Esophagus squamous epithelium (tissue), 5 donors: ENCODE measurements at regions not wholly inside any gene's neighbourhood (a gene's known extent, or its start where the extent isn't known, plus 50 kb on each side); places are given as distances from the start of the nearest gene placed in this dataset.

ENCODE experiments used
- DNase-seq: peaks from one replicate; lab custom pipeline; 2025; lab: John Stamatoyannopoulos, UW
- H3K27ac ChIP-seq, 4 donors: fragments of 200-600 bp; sonication (generic); one replicate each; pipeline ENCODE4 v1.5.1; 2016 to 2019; ENCODE audit warnings: mild to moderate bottlenecking in 1 of 4
- H3K27me3 ChIP-seq, 4 donors: fragments of 200-600 bp; sonication (generic); 1 replicate in 3 of 4; 2 replicates in 1 of 4; pipeline versions ENCODE4 v1.5.1 to v1.6.0; 2017 to 2021; ENCODE audit warnings: antibody characterized with exemption in 1 of 4
- H3K36me3 ChIP-seq, 3 donors: fragments of 200-600 bp; sonication (generic); one replicate each; pipeline ENCODE4 v1.5.1; 2016 to 2019
- H3K4me1 ChIP-seq, 3 donors: fragments of 200-600 bp; sonication (generic); one replicate each; pipeline ENCODE4 v1.5.1; 2017 to 2019
- H3K4me3 ChIP-seq, 4 donors: fragments of 200-600 bp; sonication (generic); 1 replicate in 3 of 4; 2 replicates in 1 of 4; pipeline ENCODE4 v1.5.1; 2016 to 2019; ENCODE audit warnings: mild to moderate bottlenecking in 2 of 4, moderate library complexity in 1 of 4
- H3K9me3 ChIP-seq, 3 donors: fragments of 200-600 bp; sonication (generic); one replicate each; pipeline ENCODE4 v1.5.1; 2016 to 2019
- POLR2A ChIP-seq, 4 donors: fragments of 450-650 bp; IDR thresholded peaks; one replicate each; pipeline ENCODE4 v1.6.1; 2017; ENCODE audit warnings: antibody characterized with exemption in 4 of 4, mild to moderate bottlenecking in 4 of 4, moderate library complexity in 3 of 4
- WGBS, 2 donors: methylation state at CpG; one replicate each; pipeline ENCODE4 v1.1.5; 2018; 5-methylcytosine and 5-hydroxymethylcytosine counted together
- intact Hi-C: fragments of 100-400 bp; cut with DNase I; formaldehyde crosslinking; loops from one replicate; pipeline ENCODE4 v1.15.0; 2022
- TF ChIP-seq, protein P1 (sequence below), 6 experiments: fragments of 450-650 bp in 4 of 6; fragments of 200-600 bp in 2 of 6; sonication (generic) in 2 of 6; IDR thresholded peaks; one replicate each; pipeline ENCODE4 v1.5.1; 2016 to 2019; ENCODE audit warnings: antibody characterized with exemption in 6 of 6, mild to moderate bottlenecking in 4 of 6, moderate library complexity in 4 of 6
- donor health status: DM: yes; HTN: yes; CAD: no.

DNA sequence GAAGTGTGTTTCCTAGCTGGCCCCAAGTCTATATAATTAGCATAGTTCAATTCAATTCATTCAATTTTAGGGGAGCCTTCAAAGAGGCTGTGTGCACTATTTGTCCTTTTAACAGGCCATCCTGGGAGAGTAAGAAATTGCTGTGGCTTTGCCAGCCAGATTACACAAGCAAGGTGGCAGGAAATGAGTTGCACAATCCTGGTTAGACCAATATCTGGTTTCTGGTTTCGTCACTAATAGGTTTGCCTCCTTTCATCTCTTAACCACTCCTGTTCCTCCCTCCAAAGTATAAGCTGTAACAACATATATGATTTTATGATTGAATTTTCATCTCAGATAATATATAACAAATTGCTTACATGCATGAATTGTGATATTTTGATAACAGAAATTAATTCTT lies 84.1 kb upstream of the NEGR1 start:
- no peaks in the 10 kb centered on the region for H3K27me3 ChIP-seq
- no peaks in the 10 kb centered on the region for H3K4me1 ChIP-seq
- H3K36me3 ChIP-seq = no peaks in the 10 kb centered on the region
- H3K27ac ChIP-seq = no peak overlapping the region
- 12 to 23% methylated on average over 1 of the region's 1 CpG for WGBS, 2 donors
- no peak for DNase-seq
- H3K4me3 ChIP-seq = no peak overlapping the region
- no peaks in the 10 kb centered on the region for H3K9me3 ChIP-seq
- no peak for TF ChIP-seq POLR2A (IDR thresholded peaks at IDR 0.05)
- TF ChIP-seq, protein P1, sequence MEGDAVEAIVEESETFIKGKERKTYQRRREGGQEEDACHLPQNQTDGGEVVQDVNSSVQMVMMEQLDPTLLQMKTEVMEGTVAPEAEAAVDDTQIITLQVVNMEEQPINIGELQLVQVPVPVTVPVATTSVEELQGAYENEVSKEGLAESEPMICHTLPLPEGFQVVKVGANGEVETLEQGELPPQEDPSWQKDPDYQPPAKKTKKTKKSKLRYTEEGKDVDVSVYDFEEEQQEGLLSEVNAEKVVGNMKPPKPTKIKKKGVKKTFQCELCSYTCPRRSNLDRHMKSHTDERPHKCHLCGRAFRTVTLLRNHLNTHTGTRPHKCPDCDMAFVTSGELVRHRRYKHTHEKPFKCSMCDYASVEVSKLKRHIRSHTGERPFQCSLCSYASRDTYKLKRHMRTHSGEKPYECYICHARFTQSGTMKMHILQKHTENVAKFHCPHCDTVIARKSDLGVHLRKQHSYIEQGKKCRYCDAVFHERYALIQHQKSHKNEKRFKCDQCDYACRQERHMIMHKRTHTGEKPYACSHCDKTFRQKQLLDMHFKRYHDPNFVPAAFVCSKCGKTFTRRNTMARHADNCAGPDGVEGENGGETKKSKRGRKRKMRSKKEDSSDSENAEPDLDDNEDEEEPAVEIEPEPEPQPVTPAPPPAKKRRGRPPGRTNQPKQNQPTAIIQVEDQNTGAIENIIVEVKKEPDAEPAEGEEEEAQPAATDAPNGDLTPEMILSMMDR (IDR thresholded peaks at IDR 0.05) = no peak
- intact Hi-C loops = no loop called here

DNA sequence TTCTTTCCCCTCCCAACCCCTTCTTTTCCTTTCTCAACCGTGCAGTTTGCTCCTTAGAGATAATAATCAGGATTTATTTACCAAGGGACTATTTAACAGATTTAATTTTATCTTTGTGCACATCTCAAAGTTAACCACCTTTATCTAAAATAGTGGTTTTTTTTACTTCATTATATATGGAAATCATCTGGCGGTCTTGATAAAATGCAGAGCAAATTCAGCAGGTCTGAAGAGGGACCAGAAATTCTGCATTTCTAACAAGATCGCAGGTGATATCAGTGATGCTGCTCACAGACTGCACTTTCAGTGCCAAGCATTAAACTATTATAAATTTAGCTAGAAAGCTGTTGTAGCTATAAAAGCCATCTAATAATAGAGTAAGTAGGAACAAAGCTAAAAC lies 83.4 kb upstream of the NEGR1 start:
- Histone ChIP-seq H3K27ac (no peak overlapping the region), H3K9me3 (no peaks in the 10 kb centered on the region), H3K27me3 (no peaks in the 10 kb centered on the region), H3K4me3 (no peak overlapping the region), H3K4me1 (no peaks in the 10 kb centered on the region), H3K36me3 (no peaks in the 10 kb centered on the region)
- 56 to 63% methylated on average over 3 of the region's 3 CpGs for WGBS, 2 donors
- TF ChIP-seq POLR2A (IDR thresholded peaks at IDR 0.05) = no peak
- TF ChIP-seq, protein P1 (IDR thresholded peaks at IDR 0.05) = no peak
- intact Hi-C loops = no loop called here
- DNase-seq = no peak

DNA sequence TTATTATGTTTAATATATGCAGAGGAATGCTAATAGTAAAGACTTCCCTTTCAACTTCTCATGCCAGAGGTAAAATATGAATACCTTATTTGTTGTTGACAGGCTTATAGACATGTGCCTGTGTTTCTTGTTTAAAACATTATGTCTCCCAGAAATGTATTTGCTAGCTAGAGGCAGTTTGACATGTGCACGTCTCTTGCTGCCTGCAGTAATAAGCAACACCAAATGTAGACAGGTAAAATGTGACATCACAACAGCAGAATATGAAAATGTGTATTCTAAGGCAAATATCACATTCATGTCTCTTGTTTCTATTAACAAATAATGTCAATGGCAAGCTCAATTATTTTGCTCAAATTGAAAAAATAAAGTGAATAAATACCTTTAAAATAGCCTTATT lies 80.2 kb upstream of the NEGR1 start:
- no peak for DNase-seq
- WGBS, 2 donors = 52 to 58% methylated on average over 1 of the region's 1 CpG
- H3K36me3 ChIP-seq = no peaks in the 10 kb centered on the region
- no peaks in the 10 kb centered on the region for H3K4me1 ChIP-seq
- intact Hi-C loops = no loop called here
- TF ChIP-seq, protein P1 (IDR thresholded peaks at IDR 0.05) = no peak
- TF ChIP-seq POLR2A (IDR thresholded peaks at IDR 0.05) = no peak
- no peak overlapping the region for H3K27ac ChIP-seq
- H3K4me3 ChIP-seq = no peak overlapping the region
- H3K27me3 ChIP-seq = no peaks in the 10 kb centered on the region
- no peaks in the 10 kb centered on the region for H3K9me3 ChIP-seq

DNA sequence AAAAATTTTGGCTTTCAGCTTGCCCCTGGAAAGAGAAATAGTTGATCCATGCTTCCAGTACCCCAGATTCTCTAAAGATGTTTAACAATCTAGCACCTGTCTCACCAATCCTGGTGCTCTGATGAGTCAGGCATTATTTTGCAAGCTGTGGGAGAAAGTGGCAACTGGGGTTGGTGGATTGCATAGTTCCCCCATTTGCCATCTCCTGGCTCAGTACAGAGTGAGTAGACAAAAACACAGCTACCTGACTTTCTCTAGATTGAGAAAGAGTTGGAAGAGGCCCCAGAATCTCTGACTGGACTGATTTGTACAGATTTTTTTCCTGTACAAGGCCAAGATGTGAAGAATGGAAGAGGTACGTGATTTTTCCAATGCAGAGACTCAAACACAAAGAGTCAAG lies 75.1 kb upstream of the NEGR1 start:
- no peak for DNase-seq
- 43 to 82% methylated on average over 1 of the region's 1 CpG for WGBS, 2 donors
- H3K9me3 ChIP-seq = no peaks in the 10 kb centered on the region
- intact Hi-C loops = no loop called here
- no peaks in the 10 kb centered on the region for H3K27me3 ChIP-seq
- H3K4me3 ChIP-seq = no peak overlapping the region
- no peaks in the 10 kb centered on the region for H3K36me3 ChIP-seq
- no peak overlapping the region for H3K27ac ChIP-seq
- no peak for TF ChIP-seq POLR2A (IDR thresholded peaks at IDR 0.05)
- TF ChIP-seq, protein P1 (IDR thresholded peaks at IDR 0.05) = no peak
- no peaks in the 10 kb centered on the region for H3K4me1 ChIP-seq

DNA sequence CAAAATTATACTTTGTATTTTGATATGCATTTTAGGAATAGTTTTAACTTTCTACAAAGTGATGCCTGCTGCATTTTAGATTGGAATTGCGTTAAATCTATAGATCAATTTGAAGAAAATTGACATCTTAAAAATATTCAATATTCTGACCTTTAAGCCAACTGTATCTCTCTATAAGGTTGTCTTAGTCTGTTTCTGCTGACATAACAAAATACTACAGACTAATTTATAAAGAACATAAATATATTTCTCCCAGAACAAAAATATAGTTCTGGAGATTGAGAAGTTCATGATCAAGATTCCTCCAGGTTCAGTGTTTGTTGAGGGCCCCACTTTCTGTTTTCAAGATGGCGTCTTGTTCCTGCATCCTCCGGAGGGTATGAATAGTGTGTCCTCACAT lies 73.6 kb upstream of the NEGR1 start:
- no peak for TF ChIP-seq POLR2A (IDR thresholded peaks at IDR 0.05)
- TF ChIP-seq, protein P1 (IDR thresholded peaks at IDR 0.05) = no peak
- intact Hi-C loops = no loop called here
- no peaks in the 10 kb centered on the region for H3K9me3 ChIP-seq
- no peaks in the 10 kb centered on the region for H3K36me3 ChIP-seq
- no peak overlapping the region for H3K27ac ChIP-seq
- no peak overlapping the region for H3K4me3 ChIP-seq
- WGBS, 2 donors = 81 to 87% methylated on average over 3 of the region's 3 CpGs
- H3K27me3 ChIP-seq = no peaks in the 10 kb centered on the region
- H3K4me1 ChIP-seq = no peaks in the 10 kb centered on the region
- DNase-seq = no peak
